GM06990 (cell line): ENCODE measurements at regions not wholly inside any gene's neighbourhood (a gene's known extent, or its start where the extent isn't known, plus 50 kb on each side); places are given as distances from the start of the nearest gene placed in this dataset.

ENCODE experiments used
- DNase-seq: peaks from one replicate; pipeline ENCODE4 v3.0.0-alpha.2; 2011; ENCODE audit not compliant: insufficient read length; ENCODE audit errors: extremely low read depth
- H3K27me3 ChIP-seq: replicated peaks from 2 replicates; pipeline ENCODE4 v1.6.0; 2011; ENCODE audit warnings: low read length; ENCODE audit not compliant: control insufficient read depth, insufficient read depth
- H3K36me3 ChIP-seq: 2 replicates; pipeline ENCODE4 v1.5.1; 2011; ENCODE audit warnings: low read length; ENCODE audit not compliant: control insufficient read depth, insufficient read depth
- H3K4me3 ChIP-seq: replicated peaks from 2 replicates; pipeline ENCODE4 v1.5.1; 2011; ENCODE audit warnings: low read depth, mild to moderate bottlenecking, control low read depth, low read length
- CTCF ChIP-seq: IDR thresholded peaks from 2 replicates; pipeline ENCODE4 v1.5.1; 2011; ENCODE audit warnings: low read length, control low read depth, mild to moderate bottlenecking, inconsistent platforms; ENCODE audit not compliant: insufficient read depth, poor library complexity, severe bottlenecking

- Histone ChIP-seq H3K4me3 (no peak overlapping the region), H3K27me3 (no peaks in the 10 kb centered on the region; the same call in 1 of the 2 replicates), H3K36me3 (no peaks in the 10 kb centered on the region)
- DNase-seq: no peak
- no peak for TF ChIP-seq CTCF
Observed at GRCh38 chr14:34372786-34373185, 89.3 kb downstream of the SPTSSA start.

GRCh38 chr14:34369648-34370030 lies 92.4 kb downstream of the SPTSSA start:
- Histone ChIP-seq H3K4me3 (no peak overlapping the region), H3K36me3 (no peaks in the 10 kb centered on the region), H3K27me3 (no peaks in the 10 kb centered on the region; the same call in 1 of the 2 replicates)
- no peak for TF ChIP-seq CTCF
- no peak for DNase-seq

GRCh38 chr14:34368971-34369647 lies 92.9 kb downstream of the SPTSSA start:
- H3K27me3 ChIP-seq: no peaks in the 10 kb centered on the region; the same call in 1 of the 2 replicates
- no peak overlapping the region for H3K4me3 ChIP-seq
- no peak for DNase-seq
- no peak for TF ChIP-seq CTCF
- no peaks in the 10 kb centered on the region for H3K36me3 ChIP-seq

- DNase-seq: no peak
Observed at GRCh38 chr14:34368115-34368970, 93.7 kb downstream of the SPTSSA start.

GRCh38 chr14:34365309-34365915 lies 96.6 kb downstream of the SPTSSA start:
- H3K4me3 ChIP-seq: no peak overlapping the region
- DNase-seq: no peak
- peak; percentile 20 for TF ChIP-seq CTCF
- H3K27me3 ChIP-seq: no peaks in the 10 kb centered on the region
- H3K36me3 ChIP-seq: no peaks in the 10 kb centered on the region

More at GRCh38 chr14:34368115-34368970, 93.7 kb downstream of the SPTSSA start:
- no peaks in the 10 kb centered on the region for H3K36me3 ChIP-seq
- H3K27me3 ChIP-seq: no peaks in the 10 kb centered on the region; the same call in 1 of the 2 replicates
- TF ChIP-seq CTCF: no peak
- no peak overlapping the region for H3K4me3 ChIP-seq
